ENCODE measurements at regions not wholly inside any gene's neighbourhood (a gene's known extent, or its start where the extent isn't known, plus 50 kb on each side); places are given as distances from the start of the nearest gene placed in this dataset.

DNA sequence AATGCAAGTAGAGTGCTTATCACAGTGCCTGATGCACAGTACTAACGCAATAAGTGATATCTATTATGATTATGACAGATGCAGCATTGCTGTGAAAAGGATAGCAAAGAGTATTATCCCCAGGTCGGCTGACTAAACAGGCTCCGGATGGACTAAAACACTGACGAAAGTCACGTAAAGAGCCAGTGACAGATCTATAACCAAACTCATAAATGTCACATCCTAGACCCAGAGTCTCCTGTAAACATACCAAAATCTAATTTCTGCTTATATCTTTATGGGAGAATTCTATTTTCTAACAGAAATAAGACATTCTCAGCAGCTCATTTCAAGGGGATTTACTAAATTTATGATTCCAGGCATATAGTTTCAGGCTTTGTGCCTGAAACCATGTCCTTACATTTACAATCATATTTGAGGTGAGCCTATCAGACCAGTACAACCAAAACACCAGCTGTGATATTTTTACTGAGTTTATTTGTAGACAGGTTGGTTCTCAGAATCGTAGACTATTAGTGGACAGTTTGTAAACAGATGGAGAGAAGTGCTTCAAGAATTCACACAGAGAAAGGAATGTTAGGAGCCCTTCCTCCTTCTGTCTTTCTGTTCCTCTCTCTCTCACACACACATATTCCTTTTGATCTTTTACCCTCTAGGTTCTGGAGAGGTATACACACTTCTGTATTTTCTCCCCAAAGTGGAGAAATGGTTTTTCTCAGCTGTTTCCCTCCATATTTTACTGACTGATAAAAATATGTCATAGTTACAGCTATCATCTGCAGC lies 52.4 kb upstream of the WDR26 start:
- no peak for DNase-seq

DNA sequence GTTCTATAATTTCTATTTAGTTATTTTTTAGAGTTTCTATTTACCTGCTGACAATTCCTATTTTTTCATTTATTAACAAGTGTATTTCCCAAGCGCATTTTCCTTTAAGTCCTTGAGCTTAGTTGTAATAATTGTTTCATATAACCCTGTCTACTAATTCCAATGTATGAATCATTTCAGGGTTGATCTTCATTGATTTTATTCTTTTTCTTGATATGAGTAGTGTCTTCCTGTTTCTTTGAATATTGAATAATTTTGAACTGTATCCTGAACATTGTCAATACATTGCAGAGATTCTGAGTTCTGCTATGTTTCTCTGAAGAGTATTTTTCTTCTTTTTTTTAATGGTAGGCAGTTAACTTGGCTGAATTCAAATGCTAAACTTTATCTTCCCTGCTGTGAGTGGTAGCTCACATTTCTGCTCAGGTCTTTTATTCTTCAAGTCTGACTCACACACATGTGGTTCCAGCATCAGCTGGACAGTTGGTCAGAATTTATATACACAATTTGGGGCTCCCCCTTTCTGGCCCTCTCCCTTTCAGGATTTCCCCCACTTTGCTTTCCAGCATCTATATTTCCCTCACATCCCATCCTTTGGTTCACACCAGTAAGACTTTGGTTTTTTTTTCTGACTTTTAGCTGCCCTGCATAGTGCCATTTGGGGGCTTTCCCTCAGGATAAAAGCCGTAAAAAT lies 54.4 kb upstream of the WDR26 start:
- no peak for DNase-seq

DNA sequence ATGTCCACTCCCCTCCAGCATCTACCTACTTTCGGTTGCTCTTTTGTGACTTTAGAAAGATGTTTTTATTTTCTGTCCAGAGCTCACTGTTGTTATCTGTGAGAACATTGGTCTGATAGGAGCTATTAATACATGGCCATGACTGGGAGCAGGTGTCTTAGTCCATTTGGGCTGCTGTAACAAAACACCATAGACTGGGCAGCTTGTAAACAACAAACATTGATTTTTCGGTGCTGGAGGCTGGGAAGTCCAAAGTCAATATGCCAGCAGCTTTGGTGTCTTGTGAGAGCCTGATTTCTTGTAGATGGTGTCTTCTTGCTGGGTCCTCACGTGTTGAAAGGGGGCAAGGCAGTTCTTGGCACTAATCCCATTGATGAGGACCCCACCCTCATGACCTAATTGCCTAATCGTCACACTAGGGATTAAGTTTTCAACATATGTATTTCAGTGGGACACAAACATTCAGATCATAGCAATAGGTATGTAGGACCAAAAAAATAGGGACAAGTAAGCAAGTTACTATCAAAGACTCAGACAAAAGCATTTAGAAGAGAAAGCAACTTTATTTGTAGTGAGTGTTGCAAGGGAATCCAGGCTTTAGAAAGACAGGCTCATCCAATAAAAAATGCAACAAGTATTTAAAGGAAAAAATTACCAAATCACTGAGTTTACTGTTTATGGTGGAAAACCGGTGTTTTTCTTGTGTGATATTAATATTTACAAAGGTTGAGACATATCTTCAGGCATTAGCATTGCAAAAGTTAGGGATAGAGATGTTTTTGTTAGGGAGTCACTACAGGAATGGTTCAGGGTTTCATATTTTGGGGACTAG lies 55.2 kb upstream of the WDR26 start:
- DNase-seq: no peak

DNA sequence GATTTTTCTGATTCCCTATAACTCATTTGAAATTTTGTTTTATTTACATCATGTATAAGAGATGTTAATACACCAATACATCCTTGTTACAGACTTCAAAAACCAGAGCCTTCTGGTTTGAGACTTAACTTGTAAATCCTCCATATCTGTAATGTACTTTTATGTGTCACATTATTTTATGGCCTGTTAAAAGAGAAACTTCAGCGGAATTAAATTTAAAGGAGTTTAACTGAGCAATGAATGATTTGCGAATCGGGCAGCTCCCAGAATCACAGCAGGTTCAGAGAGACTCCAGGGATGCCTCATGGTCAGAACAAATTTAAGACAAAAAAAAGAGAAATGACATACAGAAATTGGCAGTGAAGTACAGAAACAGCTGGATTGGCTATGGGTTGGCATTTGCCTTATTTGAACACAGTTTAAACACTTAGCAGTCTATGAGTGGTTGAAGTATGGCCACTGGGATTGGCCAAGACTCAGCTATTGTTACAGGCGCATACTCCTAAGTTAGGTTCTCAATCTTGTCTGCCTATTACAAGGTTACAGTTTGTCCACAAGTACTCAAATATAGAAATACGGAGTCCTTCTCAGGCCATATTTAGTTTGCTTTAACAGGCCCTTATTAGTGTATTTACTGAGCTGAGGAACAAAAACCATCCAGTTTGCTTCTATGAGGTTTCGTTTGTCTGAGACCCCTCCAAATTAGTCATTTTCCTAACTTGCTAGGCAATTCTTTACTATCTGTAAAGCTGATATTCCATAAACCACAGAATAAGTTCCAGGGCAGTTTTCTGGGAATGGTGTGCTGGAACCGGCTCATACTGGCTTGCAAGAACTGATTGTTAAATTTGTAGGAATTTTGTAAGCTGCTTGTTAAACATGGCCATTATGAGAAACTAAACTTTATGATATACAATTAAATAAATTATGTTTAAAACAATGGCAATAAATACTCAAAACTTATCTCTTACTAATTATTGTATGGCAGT lies 56.2 kb upstream of the WDR26 start:
- no peak for DNase-seq

DNA sequence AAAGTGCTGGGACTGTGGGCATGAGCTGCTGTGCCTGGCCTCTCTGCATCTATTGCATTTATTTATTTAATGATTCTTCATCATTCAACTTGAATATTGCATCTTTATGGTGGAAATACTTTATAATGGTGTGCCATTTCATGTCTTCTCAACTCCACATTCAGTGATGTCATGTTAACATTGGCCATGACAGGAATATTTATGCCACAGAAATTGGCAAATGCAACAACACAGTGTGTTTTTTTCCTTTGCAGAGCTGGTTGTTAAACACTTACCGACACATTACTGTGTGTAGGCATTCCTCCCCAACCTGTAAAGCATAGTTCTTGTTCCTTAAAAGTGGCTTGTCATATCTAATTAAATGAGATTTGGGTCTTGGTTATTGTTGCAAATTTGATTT lies 57.4 kb upstream of the WDR26 start:
- DNase-seq: no peak

DNA sequence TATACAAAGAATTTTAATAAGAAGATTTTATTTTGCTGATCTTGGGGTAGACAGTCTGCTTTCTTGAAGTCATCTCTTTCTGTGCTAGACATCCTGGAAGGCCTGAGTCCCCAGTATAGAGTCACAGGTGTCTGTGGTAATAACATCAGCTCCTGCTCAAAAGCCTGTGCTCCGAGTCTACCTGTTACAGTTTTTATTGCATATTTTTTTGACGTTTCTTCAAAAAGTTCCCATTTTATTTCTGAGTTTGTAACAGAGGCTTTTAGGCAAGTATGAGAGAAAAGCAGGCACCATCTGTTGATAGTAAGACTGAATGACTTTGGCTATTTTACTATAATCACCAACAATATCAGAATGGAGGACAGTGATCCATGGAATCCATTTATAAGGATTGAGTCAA lies 58.0 kb upstream of the WDR26 start:
- DNase-seq: no peak

DNA sequence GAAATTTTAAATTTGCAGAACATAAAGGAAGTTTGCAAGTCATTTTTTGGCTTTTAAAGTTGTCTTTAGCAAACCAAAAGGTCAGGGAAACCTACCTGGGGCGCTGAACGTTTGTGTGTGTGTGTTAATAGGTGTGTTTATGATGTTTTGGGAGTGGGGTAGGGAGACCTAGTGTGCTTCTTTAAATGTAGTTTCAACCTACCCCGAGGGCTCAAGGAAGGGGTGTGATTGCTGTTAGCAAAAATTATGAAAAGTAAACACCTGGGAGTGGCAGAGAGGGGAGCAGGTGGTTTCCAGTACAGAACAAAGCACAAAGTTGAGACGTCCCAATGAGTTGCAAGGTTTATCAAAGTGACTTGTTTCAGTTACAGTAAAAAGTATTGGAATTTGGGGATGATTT lies 58.7 kb upstream of the WDR26 start:
- DNase-seq: no peak

DNA sequence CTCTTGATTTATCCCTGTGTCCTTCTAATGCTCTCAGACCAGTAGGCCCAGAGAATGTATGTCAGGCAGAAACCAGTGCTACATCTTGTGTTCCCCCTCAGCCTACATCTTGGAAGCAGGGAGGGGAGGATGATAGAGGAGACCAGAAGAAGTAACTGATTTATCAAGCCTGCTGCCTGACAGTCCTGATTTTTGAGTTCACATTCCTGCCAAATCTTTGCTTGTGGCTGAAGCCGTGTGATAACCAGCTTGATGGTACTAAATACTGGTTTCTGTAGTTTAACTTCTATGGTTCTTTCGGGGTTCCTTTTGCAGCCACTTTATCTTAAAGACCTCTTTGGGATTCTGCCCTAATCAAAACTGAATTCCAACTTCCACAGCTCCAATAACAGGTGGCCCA lies 59.7 kb upstream of the WDR26 start:
- DNase-seq: no peak

DNA sequence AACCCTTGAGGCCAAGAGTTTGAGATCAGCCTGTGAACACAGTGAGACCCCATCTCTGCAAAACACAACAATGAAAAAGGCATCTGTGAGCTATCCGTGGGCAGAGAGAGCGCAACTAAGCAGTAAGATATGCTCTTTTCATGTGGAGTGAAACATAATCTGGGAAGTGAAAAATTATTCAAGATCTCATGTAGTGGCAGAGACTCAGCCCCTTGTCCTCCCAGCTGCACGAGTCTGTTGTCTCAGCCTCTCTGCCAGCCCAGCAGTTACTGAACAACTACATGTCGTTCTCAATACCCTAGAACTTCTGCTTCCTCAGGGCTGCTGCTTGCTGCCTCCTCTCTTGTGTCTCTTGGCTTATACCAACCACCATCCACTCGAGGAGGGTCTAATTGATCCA lies 61.3 kb upstream of the WDR26 start:
- DNase-seq: no peak

DNA sequence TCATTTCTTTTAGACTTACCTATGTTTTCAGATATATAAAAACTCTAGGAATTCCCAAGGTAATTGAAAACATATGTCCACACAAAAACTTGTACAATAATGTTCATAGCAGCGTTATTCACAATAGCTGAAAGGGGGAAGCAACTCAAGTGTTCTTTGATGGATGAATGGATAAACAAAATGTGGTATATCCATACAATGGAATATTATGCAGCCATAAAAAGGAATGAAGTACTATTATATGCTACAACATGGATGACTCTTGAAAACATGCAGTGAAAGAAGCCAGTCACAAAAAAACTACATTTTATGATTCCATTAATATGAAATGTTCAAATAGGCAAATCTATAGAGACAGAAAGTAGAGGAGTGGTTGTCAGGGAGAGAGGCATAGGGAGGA lies 62.2 kb upstream of the WDR26 start:
- no peak for DNase-seq

DNA sequence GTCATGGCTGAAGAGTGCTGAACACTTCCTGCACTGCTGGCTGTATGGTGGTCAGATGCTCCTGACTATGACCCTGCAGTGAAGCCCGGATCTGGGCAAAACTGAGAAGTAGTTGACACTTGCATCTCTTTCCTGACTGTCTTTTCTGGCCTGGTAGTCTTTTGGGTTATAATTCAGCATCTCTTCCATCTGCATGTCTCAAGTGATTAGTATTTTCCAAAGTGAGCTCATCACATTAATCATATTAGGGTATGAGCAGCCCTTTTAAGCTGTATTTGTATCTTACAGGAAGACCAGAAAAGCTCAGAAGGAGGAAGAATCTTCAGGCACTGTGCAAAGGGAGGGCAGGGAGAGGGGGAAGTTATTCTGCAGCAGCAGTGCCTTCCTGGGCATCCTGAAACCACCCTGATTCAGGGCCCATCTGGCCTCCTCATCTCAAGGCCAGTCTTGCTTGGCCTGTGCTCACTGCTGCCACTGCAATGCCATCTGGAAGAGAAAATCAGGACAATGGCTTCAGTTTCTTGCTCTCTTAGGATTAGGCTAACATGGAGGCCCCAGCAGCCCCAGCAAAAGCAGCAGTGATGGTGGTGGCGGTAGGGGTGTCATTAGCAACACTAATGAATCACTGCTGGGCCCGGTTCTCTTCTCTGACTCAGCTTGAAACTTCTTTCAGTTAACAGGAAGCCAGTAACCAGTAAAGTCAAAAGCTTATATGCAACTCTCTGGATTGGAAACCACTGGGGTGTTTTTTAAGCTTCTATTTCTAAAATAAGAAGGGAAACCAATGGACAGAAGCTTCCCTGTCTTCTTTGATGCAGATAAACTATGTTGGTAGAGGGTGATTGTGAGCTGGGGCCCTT lies 63.3 kb upstream of the WDR26 start:
- DNase-seq: no peak

DNA sequence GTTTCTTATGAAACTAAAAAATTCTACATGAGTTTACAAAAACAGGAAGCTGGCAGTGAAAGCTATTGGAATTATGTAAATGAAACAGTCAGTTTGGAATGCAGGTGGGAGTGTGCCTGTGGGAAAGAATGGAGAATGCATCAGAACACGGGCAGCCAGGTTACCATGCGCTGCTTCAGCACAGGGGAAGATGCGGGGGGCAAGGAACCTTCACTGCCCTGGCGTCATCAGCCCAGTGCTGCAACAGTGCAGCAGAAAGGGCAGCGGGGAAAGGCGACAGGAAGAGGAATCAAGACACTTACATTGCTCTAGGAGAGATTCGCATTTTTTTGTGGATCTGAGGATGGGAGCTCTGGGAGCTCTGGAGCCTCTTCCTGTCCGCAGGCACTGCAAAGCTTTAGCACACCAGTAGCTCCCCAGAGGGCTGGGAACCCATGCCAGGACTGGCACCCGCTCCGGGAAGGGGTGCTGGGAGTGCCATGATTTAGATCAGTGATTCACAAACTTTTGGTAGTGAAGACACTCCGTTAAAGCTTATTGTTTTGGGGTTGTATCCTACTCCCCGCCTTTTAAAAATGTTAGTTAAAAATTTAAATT lies 64.1 kb upstream of the WDR26 start:
- no peak for DNase-seq

DNA sequence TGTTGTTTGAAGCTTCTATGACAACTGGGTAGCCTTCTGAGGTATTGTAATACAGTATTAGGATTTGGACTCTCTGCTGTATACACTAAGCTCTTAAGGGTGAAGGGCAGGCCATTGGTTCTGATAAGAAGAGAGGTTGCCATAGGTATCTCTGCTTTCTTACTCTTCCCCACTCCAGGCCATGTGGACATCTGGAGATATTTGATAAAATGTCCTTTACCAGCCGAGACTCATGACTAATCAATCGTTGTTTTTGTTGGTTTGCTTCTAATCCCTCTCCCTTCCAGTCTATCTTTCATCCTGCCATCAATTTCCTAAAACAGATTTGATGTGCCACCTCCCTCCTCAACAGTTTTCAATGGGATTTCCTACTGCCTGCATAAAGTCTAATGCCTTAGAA lies 64.6 kb upstream of the WDR26 start:
- DNase-seq: no peak

DNA sequence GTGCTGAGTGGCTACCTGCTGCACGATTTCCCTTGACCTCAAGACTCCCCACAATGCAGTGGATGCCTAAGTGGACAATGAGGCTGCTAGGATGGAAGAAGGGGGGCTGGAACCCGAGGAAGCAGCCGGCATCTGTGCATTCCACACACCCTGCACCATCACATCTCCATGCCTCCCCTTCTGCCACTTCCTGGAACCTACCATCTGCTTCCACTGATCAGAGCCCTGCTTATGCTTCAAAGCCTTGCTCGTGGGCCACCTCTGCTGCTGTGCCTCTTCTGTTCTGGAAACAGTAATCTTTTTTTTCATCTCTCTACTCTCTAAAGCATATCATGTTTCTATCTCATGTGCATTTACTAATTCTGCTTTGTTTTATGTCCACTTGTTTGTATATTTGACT lies 66.2 kb upstream of the WDR26 start:
- no peak for DNase-seq

DNA sequence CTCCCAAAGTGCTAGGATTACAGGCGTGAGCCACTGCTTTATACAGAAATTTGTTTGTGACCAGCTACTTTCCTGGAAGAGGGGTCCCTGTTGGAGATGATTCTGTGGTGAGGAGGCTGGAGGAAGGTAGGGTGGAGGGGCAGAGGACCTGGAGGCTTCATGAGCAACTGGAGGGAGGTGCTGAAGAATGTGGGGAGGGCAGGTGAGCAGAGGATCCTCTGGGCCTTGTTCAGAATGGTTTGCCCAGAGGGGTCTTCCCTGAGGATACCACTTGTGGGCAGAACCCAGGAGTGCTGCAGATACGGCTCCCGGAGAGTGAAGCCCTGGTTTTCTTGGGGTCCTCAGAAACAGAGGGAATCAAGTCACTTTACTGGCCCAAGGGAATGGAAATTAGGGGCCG lies 67.2 kb upstream of the WDR26 start:
- no peak for DNase-seq

DNA sequence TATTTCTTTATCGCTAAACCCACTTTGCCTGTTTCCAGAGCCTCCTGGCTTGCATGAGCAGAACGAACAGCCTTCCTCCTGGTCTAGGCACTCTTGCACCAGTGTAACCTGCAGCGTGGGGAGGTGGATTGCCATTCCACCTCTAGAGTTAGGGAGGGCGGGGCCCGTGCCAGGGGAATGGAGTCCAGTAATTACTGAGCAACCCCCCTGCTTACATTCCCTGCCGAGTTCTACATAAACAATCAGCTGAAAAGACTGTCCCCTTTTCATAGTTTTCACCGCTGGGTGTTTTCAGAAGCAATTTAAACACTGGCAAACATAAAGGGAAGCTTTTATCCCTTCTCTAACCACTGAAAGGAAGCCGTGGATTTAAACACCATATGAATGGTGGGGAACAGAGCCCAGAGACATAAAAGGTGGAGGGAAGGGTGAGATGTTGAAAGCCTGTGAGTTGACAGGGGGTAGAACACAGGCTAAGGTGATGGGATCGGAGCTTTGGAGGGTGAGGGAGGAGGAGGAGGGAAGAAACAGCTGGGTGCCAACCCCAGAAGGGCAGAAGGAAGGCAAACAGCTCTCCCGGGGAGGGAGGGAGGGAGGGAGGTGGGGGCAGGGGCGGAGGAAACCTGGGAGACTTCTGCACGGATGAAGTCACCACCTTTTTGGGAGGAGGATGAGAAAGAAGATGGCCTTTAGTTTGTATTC lies 68.0 kb upstream of the WDR26 start:
- DNase-seq: peak; percentile 29

DNA sequence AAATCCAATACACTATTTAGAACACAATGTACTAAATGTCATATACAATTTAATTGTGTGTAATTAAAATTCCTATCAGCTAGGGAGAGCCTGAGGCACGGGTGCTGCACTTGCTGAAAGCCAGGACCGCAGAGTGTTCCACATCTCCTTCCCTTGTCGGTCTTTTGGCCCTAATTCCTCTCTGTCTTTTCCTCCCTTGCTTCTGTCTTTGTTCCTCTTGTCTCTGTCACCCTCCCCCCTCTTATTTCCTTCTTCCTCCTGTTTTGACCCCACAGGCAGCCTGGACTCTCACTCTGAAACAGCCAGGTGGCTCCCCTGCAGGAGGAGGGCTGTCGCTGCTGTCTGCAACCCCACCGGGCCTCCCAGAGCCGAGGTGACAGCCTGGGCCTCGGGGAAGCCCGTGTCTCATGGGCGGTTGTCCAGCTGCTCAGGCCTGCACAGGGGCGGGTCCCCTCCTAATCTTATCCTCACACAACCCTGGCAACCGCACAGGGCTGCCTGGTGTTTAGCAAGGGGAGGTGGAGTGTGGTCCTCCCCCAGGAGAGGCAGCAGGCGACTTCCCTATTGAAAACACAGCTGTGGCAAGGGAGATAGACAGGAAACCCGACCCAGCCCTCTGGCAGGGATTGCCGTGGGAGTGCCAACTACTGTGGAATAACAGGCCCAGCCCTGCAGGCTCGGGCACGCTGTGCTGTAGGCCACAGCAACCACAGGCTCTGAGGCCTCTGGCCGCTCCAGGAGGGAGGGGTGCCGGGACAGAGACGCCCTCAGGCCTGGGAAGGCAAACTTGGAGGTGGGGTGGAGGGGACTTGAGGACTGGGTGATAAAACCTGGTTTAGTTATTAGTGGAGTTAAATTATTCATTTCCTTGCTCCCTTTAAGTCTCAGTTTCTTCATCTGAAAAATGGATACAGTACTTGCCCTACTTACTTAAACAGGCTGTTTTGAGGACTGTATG lies 68.8 kb upstream of the WDR26 start:
- peak; percentile 83 for DNase-seq

DNA sequence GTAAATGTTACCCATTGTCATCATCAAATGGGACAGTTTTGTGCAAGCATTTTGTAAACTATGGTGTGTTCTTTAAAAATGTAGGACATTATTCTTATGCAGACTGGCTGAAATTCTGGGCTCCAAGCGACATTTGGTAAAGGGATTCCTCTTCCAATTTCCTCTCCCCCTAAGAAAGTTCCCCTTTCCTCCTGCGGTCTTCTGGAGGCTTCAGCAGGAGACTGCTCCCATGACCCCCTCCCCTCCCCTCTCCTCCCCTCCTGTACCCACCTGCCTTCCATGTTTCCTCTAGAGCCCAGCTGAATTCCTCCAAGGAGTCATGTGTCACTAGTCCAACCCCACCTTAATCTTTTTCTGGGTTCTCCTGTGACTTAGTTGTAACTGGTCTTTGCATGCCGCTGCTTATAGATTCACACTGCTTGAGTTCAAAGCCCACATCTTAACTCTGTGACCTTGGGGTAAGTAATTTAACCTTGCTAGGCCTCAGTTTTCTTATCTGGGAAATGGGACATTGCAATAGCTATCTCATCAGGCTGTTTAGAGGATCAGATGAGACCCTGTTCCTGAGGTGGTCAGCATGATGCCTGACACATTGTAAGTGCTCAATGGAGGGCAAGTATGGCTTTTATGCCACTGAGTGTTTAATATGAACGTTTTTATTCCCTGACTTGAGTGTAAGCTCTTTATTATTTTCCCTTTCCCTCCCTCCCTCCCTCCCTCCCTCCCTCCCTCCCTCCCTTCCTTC lies 69.9 kb upstream of the WDR26 start:
- DNase-seq: no peak
